ENCODE measurements at regions not wholly inside any gene's neighbourhood (a gene's known extent, or its start where the extent isn't known, plus 50 kb on each side); places are given as distances from the start of the nearest gene placed in this dataset.

- peak; percentile 79 for DNase-seq
Observed at GRCh38 chr2:196249171-196249570, 77.8 kb upstream of the STK17B start.

DNA sequence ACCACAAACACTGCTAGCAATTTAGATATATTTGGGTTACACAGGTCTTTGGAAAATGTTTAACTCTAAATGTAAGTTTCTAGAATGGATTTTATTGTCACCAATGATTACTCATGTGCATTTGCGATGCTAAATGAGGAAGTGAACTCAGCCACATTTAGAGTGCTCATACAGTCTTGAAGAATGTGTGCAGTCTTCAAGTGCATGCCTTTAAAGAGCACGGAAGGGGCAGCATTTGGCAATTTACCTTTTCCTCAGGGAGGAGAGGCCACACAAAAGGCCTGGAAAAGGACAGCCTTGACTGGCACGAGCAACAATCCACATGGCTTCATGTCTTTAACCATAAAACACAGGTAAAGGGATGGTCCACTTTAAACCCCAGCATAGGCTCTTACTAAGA lies 78.5 kb upstream of the STK17B start:
- peak; percentile 71 for DNase-seq

DNA sequence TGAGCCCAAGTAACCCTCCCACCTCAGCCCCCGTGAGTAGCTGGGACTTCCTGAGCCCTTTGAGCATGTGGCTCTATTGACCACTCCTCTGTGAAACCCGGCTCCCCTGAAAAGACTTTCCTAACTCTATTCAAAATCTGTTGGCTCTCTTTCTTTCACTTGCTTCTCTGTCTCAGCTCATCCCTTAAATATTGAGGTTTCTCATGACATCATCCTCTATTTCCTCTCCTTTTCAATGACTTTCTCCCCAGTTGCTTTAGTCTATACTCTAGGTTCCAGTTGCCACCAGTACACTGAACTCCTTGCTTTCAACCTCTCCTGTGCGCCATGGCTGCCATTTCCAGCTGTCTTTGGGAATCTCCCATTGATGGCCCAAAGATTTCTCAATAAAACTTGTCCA lies 79.8 kb upstream of the STK17B start:
- no peak for DNase-seq

- DNase-seq: peak; percentile 66
Observed at GRCh38 chr2:196252408-196253115, 81.2 kb upstream of the STK17B start.

GRCh38 chr2:196253116-196253480 lies 81.7 kb upstream of the STK17B start:
- no peak for DNase-seq

GRCh38 chr2:196256585-196256984 lies 85.2 kb upstream of the STK17B start:
- DNase-seq: no peak

- DNase-seq: no peak
Observed at GRCh38 chr2:196257086-196257485, 85.7 kb upstream of the STK17B start.

DNA sequence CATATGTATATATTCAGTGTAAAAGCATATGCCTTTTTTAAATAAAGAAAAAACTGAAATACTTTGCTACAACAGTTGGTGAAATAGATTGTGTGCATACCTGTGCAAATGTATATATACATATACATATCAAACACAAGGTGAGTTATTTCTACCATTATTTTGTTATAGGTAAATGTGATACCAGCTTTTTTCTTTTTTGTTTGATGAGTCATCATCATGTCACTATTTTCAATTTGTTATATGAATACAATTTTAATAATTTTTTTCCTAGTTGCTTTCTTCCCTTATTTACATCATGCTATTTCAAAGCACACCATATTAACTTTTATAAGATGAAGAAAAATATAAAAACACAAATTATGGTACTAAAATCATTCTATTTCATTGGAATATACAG lies 87.0 kb upstream of the STK17B start:
- DNase-seq: no peak

DNA sequence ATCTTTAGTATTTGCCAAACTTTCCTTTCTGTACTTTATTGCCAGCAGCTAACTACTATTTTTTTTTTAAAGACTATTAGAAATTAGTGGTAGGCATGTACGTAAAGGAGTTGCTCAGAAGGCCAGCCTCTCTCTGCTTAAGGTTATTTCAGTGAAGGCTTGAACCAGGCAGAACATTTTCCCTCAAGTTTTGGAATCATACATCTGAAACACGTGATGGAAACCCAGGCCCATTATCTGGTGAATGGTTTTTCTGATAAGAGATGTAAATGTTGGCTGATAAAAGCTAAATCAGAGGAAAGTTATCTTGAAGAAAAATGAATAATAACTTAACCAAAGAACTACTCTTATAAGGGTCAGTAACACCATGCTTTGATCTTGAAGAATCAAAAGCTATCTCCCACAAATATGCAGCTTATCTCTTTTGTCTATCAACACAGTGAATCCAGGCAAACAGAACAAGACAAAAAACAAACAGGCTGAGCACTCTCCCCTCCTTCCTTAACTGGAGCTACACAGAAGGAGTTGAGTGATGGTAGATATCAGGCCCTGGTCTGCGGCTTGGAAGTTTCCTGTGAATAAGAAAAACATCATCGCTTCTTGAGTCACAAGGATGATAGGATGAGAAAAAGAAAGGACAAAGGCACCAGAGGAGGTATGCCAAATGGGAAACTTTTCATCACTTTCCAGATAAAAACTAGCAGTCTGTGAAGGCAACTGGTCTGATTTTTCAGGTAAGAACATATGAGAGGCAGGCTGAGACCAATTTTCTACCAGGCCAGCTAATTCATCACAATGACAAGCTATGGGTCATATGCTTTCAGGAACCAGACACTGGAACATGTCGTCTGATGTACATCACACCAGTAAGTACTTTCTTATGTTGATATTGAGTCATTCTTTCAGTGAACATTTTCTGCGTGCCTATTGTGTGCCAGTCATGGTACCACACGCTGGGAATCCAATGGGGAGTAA lies 88.4 kb upstream of the STK17B start:
- peak; percentile 75 for DNase-seq

DNA sequence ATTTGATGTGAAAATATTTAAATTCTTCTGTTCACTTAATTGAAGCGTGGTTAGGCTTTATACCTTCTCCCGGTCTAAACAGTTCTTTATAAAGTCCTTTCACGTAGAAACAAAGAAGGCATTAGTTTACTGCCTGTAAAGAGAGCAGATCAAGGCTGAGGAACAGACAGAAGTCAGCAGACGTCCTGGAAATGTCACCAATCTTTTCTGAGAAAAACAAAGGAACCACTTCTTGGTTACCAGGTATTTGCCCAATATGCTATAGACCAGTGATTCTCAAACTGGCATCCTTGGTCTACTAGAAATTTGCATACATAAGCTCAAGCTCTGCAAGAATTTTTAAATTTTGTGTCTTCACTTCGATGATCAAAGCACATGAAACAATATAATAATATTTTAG lies 89.2 kb upstream of the STK17B start:
- no peak for DNase-seq

- DNase-seq: no peak
Observed at GRCh38 chr2:196262606-196263005, 91.2 kb upstream of the STK17B start.

DNA sequence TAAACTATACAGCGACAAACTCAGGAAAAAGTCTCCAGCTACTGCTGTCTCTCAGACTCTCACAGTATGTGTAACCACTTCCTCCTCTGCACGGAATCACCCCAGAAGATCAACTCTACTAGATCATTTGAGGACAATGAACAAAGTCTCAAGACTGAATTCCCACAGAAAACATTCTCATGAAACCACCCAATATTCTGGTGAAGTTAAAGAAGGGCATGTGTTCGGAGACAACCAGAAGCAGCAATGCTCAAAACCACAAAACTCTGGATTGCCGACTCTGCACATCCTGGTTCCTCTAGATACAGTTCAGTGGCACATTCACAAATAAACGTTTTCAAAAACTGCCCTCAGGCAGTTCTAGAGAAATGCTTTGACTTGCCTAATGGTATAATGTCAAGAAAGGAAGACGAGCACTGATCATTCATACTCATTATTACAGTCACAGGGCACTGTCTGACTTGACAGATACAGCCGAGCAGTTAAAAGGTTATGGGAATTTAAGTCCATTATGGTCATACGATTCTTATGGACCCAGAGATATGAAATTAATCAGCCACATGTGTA lies 91.9 kb upstream of the STK17B start:
- peak; percentile 74 for DNase-seq

GRCh38 chr2:196266351-196266750 lies 95.0 kb upstream of the STK17B start:
- DNase-seq: no peak

GRCh38 chr2:196266855-196267254 lies 95.5 kb upstream of the STK17B start:
- peak; percentile 72 for DNase-seq

DNA sequence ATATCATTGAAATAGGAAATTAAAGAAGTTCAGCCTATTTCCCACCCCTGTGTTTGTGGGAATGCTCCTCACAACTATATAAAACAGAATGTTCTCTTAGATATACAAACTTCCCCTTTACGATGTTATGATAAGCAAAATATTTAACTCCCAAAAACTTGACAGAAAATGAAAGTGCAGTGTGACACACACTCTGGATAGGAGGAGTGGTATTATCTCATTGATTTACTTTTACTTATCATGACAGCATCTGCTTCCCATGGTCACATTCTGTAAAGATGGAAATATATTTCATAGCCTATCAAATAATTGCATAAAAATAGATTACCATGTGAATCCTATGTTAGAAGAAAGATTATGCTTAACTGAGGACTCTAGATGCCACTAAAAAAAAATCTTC lies 96.6 kb upstream of the STK17B start:
- DNase-seq: no peak

DNA sequence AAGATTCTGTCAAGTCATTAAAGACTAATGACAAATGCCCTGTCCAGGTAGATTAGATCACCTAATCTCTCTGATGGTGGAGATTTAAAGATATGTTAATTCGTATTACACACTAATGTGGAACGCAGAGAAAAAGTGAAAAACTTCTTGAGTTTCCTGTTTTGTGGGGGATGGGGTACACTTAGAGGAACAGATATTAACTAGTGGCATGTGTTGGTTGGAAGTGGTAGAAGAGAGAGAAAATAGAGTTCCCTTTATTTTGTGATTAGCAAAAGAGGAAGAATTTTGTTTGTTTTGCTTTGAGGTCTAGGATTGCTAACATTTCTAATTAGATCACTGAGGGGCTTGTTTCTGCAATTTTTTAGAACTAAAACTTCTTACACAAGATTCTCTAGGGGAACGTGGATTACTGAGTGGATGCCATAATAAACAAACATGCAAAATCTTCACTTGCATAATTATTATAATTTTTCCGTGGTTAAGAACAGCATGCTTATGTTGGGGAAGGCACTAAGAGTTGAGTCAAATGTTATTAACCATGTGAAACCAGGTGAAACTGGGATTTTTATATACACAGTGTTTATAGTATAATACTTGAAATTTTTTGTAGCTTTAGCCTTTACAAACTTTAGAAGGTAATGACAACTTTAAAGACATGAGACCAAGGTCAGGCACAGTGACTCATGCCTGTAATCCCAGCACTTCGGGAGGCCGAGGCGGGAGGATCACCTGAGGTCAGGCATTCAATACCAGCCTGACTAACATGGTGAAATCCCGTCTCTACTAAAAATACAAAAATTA lies 97.4 kb upstream of the STK17B start:
- DNase-seq: peak; percentile 48

DNA sequence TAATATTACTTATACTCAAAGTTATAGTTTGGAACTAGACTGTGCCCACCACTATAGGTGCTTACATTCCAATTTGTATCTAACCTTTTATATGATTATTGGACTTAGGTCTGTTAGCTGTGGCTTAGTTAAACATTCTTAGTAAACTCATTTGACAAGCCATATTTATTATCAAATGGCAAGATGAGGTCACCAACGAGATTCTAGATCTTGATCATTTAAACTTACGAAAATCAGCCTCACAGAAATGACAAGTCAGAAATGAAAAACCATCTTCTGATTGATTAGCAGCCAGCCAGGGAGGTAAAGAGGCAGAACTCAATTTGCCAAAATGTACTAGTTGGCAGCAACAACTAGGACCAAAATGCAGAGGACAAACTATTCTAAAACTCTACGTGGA lies 100.4 kb upstream of the STK17B start:
- no peak for DNase-seq

GRCh38 chr2:196274387-196274809 lies 103.0 kb upstream of the STK17B start:
- peak; percentile 77 for DNase-seq

- peak; percentile 92 for DNase-seq
Observed at GRCh38 chr2:196275646-196276352, 104.4 kb upstream of the STK17B start.

GRCh38 chr2:196276421-196276820 lies 105.0 kb upstream of the STK17B start:
- DNase-seq: peak; percentile 30

DNA sequence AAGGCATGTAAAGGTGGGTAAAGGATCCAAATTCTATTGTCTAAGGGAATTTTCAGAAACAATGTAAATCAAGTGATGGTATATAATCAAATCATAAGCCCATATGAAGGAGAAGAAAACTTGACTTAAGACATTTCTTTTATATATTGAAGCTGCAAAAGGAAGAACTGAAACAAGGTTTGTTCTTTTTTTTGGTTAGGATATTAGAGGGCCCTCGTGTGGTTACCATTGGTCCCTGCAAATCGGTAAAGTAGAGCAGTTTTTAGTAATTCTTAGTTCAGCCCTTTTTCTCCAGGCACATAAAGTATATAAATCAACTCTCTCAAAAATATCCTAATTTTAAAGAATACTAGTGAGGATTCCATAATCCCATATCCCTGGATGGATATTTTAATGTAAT lies 105.6 kb upstream of the STK17B start:
- peak; percentile 44 for DNase-seq

DNA sequence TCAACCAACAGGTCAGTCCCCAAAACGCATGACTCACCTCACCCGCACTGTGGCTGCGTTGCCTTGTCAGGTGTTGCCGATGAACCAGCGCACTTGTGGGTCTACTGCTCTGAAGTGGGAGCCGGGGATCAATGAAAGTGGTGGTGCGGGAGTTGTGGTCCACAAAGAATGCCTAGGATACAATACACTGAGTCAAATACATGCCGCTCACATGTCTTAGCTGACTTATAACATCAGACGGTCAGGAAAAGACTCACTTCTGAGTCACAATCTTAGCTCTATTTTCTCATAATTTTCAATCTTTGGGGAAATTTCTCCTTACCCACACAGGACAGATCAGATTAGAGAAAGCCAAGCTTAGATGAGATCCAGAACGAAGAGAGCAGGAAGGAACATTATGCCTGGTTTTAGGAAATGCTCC lies 107.1 kb upstream of the STK17B start:
- DNase-seq: peak; percentile 90

Measured in fibroblast of skin of right quadriceps (primary cell).